ENCODE measurements at regions not wholly inside any gene's neighbourhood (a gene's known extent, or its start where the extent isn't known, plus 50 kb on each side); places are given as distances from the start of the nearest gene placed in this dataset.

- WGBS (ENCODE audit: insufficient coverage): 83% methylated on average over 9 of the region's 11 CpGs
Measured at GRCh38 chr14:104297721-104298401, 159.5 kb downstream of the KIF26A start.

GRCh38 chr14:104298458-104298857 lies 160.1 kb downstream of the KIF26A start:
- Histone ChIP-seq H2AFZ (ENCODE audit: insufficient read depth, low read depth, low read length, poor library complexity, severe bottlenecking) (no peak overlapping the region), H4K20me1 (ENCODE audit: control insufficient read depth, insufficient read depth, low read length, poor library complexity, severe bottlenecking) (no peaks in the 10 kb centered on the region), H3K36me3 (replicated peaks in 1 of 2; ENCODE audit: control extremely low read depth in 1 of 2, control insufficient read depth in 1 of 2, extremely low read depth in 1 of 2, insufficient read depth in 2 of 2, low read length in 1 of 2) (no peaks in the 10 kb centered on the region), H3K27me3 (replicated peaks in 1 of 4; ENCODE audit: control extremely low read depth in 1 of 4, control insufficient read depth in 3 of 4, insufficient read depth in 4 of 4, low read length in 3 of 4) (peaks cover 0 to 6% (median 0%) of the 10 kb centered on the region in 4 experiments), H3K9ac (ENCODE audit: low read length) (no peak overlapping the region), H3K79me2 (ENCODE audit: control insufficient read depth, insufficient read depth, low read length) (no peaks in the 10 kb centered on the region), H3K4me3 (ENCODE audit: control extremely low read depth in 1 of 5, extremely low read depth in 1 of 5, insufficient read depth in 1 of 5, low read depth in 2 of 5, low read length in 4 of 5) (no peak overlapping the region), H3K4me1 (ENCODE audit: control insufficient read depth in 2 of 2, insufficient read depth in 2 of 2, low read length in 2 of 2) (no peaks in the 10 kb centered on the region), H3K4me2 (replicated peaks; ENCODE audit: low read depth, low read length, poor library complexity, severe bottlenecking) (no peak overlapping the region), H3K27ac (ENCODE audit: low read length in 2 of 2) (no peak overlapping the region), H3K9me3 (ENCODE audit: control extremely low read depth in 1 of 3, control insufficient read depth in 2 of 3, insufficient read depth in 1 of 3, low read length in 2 of 3) (peaks cover 0 to 12% (median 0%) of the 10 kb centered on the region in 3 donors)
- Mint-ChIP-seq H3K27me3 (peaks cover 4% of the 10 kb centered on the region), H3K4me3 (no peak overlapping the region), H3K27ac (no peak overlapping the region), H3K4me1 (no peaks in the 10 kb centered on the region), H3K9me3 (ENCODE audit: insufficient read depth) (no peaks in the 10 kb centered on the region)
- intact Hi-C loops (cut with micrococcal nuclease): no loop called here
- ATAC-seq (ENCODE audit: low read depth): no peak
- DNase-seq: no peak
- ChIA-PET CTCF (no interaction called here), POLR2A (no interaction called here)
- WGBS (ENCODE audit: insufficient coverage): 94% methylated on average over 3 of the region's 3 CpGs
- no peak for TF ChIP-seq CTCF (IDR thresholded peaks at IDR 0.05)
- no peak for TF ChIP-seq EZH2 (IDR thresholded peaks at IDR 0.05; ENCODE audit: borderline replicate concordance, insufficient read depth, low read depth, low read length, poor library complexity, severe bottlenecking)

More at GRCh38 chr14:104297721-104298401, 159.5 kb downstream of the KIF26A start:
- H3K9me3 ChIP-seq (ENCODE audit: control extremely low read depth in 1 of 3, control insufficient read depth in 2 of 3, insufficient read depth in 1 of 3, low read length in 2 of 3): peaks cover 0 to 12% (median 0%) of the 10 kb centered on the region in 3 donors
- intact Hi-C loops (cut with micrococcal nuclease): no loop called here
- TF ChIP-seq EZH2 (IDR thresholded peaks at IDR 0.05; ENCODE audit: borderline replicate concordance, insufficient read depth, low read depth, low read length, poor library complexity, severe bottlenecking) (no peak), CTCF (IDR thresholded peaks at IDR 0.05) (no peak)
- no peak overlapping the region for H3K27ac ChIP-seq (ENCODE audit: low read length in 2 of 2)
- CTCF ChIA-PET: no interaction called here
- H3K27me3 ChIP-seq (replicated peaks in 1 of 4; ENCODE audit: control extremely low read depth in 1 of 4, control insufficient read depth in 3 of 4, insufficient read depth in 4 of 4, low read length in 3 of 4): peaks cover 0 to 6% (median 0%) of the 10 kb centered on the region in 4 experiments
- H4K20me1 ChIP-seq (ENCODE audit: control insufficient read depth, insufficient read depth, low read length, poor library complexity, severe bottlenecking): no peaks in the 10 kb centered on the region
- H3K4me2 ChIP-seq (replicated peaks; ENCODE audit: low read depth, low read length, poor library complexity, severe bottlenecking): no peak overlapping the region
- no peaks in the 10 kb centered on the region for H3K36me3 ChIP-seq (replicated peaks in 1 of 2; ENCODE audit: control extremely low read depth in 1 of 2, control insufficient read depth in 1 of 2, extremely low read depth in 1 of 2, insufficient read depth in 2 of 2, low read length in 1 of 2)
- ATAC-seq (ENCODE audit: low read depth) (no peak), DNase-seq (no peak)
- no peaks in the 10 kb centered on the region for H3K79me2 ChIP-seq (ENCODE audit: control insufficient read depth, insufficient read depth, low read length)
- Mint-ChIP-seq H3K9me3 (ENCODE audit: insufficient read depth) (no peaks in the 10 kb centered on the region), H3K4me3 (no peak overlapping the region), H3K27ac (no peak overlapping the region), H3K27me3 (peaks cover 4% of the 10 kb centered on the region), H3K4me1 (no peaks in the 10 kb centered on the region)
- no peak overlapping the region for H2AFZ ChIP-seq (ENCODE audit: insufficient read depth, low read depth, low read length, poor library complexity, severe bottlenecking)
- H3K4me3 ChIP-seq (ENCODE audit: control extremely low read depth in 1 of 5, extremely low read depth in 1 of 5, insufficient read depth in 1 of 5, low read depth in 2 of 5, low read length in 4 of 5): no peak overlapping the region
- no peak overlapping the region for H3K9ac ChIP-seq (ENCODE audit: low read length)
- no peaks in the 10 kb centered on the region for H3K4me1 ChIP-seq (ENCODE audit: control insufficient read depth in 2 of 2, insufficient read depth in 2 of 2, low read length in 2 of 2)
- POLR2A ChIA-PET: no interaction called here
